Fibroblast of skin of scalp (primary cell): ENCODE measurements at regions not wholly inside any gene's neighbourhood (a gene's known extent, or its start where the extent isn't known, plus 50 kb on each side); places are given as distances from the start of the nearest gene placed in this dataset.
"Not testable (repeated sequence)": the region's sequence is repeated elsewhere in the genome, so short reads cannot be mapped to it uniquely, and the experiment has no call there.

Source experiments
- DNase-seq: peaks from one replicate; pipeline ENCODE4 v3.0.0-alpha.2; 2013

DNA sequence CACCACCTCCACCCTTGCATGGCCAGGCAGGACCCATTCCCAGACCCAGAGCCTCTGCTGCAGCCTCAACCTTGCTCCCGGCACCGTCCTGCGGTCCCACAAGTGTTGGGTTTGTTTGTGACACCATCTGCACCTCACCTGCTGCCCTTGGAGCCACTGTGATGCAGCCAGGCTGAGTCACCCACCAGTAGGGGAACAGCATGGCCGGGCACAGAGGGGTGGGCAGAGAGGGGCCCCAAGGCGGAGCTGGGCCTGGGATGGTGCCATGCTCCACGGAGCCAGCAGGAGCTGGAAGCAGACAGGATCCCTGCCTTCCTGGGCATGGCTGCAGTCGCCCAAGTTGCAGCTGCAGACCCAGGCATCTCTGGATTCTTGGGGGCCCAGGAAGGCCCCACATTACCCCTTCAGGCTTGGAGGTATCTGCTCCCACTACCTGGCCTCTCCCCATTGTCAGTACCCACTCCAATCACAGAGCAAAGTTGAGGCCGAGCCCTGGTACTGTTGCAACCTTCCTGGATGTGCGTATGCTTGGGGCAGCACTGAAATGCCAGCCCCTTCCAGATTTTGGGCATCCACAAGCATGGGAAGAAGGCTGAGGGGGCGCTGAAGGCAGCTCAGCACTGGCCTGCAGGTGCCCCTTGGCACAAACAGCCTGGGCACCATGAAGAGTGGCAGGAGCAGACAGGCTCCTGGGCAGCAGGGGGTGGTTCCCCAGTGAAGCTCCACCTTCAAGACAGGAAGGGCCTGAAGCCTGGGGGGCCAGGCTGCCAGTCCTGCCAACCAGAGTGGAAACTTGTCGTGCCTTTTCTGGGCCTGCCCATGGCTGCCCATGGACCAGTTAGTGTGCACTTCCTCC is 172.8 kb downstream of the MATN1 start:
- DNase-seq = no peak

DNA sequence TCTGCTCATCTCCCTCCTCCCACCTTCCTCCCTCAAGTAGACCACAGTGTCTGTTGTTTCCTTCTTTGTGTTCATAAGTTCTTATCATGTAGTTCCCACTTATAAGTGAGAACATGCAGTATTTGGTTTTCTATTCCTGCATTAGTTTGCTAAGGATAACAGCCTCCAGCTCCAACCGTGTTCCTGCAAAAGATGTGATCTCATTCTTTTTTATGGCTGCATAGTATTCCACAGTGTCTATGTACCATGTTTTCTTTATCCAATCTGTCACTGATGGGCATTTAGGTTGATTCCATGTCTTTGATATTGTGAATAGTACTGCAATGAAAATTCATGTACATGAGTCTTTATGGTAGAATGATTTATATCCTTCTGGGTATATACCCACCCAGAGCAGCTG is 173.5 kb downstream of the MATN1 start:
- not testable (repeated sequence) for DNase-seq

DNA sequence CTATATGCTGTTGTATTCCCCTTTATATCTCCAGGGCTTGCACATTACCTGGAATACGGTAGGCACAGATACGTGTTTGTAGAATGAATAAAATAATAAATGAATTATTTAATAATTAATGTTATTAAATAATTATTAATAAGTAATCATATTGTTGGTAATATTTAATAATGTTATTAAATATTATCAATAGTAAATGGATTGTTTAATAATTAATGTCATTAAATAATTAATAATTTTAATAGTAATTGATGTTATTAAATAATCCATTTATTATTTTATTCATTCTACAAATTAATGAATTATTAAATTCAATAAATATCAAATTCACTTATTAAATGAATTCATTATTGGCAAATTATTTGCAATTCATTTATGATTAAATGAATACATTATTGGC is 175.1 kb downstream of the MATN1 start:
- no peak for DNase-seq

DNA sequence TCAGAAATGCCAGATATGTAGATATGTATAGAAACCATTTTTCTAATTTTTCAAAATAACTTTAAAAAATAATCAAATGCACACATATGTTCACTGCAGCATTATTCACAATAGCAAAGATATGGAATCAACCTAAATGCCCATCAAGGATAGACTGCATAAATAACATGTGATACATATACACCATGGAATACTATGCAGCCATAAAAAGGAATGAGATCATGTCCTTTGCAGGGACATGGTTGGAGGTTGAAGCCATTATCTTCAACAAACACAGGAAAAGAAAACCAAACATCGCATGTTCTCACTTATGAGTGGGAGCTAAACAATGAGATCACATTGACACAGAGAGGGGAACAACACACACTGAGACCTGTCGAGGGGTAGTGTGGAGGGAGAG is 176.1 kb downstream of the MATN1 start:
- not testable (repeated sequence) for DNase-seq

DNA sequence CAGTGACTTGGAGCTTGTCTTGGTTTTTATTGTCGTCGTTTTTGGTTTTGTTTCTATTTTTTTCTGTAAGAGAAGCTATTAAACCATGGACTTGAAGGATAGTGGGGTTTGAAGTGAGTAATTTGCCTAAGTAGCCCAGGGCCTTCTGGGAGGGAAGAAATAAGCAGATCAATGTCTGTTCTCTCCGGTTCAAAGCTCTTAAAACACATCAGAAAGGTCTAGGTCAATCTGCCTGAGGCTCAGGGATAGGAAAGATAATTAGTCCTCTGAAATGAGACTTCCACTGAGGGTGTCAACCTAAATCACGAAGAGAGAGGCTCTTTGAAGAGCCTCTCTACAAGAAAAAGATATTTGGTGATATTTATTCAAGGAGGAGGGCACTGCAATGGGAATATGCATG is 178.0 kb downstream of the MATN1 start:
- no peak for DNase-seq

DNA sequence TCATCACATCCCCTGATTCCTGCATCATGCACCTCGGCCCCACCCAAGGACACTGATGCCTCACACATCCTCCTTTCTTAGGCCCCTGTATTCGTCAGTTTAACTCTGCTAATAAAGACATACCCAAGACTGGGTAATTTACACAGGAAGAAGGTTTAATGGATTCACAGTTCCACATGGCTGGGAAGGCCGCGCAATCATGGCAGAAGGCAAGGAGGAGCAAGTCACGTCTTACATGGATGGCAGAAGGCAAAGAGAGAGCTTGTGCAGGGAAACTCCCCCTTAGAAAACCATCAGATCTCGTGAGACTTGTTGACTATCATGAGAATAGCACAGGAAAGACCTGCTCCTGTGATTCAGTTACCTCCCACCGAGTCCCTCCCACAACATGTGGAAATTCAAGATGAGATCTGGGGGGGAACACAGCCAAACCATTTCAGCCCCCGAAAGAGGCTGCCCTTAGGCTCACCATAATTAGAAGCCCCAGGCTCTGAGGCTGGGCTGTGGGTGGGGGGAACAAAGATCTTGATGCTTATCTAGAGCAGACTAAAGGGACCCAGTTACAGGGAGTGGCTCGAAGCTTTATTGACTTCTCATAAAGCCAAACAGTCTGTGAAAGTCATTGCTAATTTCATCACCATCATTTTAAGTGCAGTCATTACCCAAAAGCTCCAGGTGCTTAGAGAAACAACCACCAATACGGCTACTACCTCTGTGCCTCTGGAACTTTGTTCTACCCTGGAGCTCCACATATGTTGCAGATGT is 181.5 kb downstream of the MATN1 start:
- DNase-seq = no peak

DNA sequence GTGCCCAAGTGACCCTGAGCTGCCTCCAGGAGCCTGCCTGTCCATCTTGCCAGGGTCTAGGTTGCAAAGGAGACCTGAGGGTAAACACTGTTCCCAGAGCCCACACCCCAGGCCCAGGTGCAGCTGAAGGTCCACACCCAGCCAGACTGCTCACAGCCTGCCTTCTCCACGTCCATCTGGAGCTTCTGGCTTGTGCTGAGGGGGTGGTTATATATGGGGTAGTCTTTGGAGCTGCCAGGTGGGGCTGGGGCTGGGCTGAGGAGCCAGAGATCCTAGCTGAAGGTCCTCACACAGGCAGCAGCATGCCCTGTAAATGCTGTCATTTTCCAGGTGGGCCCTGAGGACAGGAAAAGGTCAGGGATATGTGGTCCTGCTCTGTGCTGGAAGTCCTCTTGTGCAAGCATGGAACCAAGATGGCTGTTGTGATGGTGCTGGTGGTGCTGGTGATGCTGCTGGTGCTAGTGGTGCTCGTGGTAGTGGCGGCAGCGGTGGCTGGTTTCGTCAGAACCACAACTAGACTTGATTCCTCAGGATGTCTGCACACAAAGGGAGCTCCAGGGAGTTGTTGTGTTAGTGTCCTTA is 182.7 kb downstream of the MATN1 start:
- no peak for DNase-seq

DNA sequence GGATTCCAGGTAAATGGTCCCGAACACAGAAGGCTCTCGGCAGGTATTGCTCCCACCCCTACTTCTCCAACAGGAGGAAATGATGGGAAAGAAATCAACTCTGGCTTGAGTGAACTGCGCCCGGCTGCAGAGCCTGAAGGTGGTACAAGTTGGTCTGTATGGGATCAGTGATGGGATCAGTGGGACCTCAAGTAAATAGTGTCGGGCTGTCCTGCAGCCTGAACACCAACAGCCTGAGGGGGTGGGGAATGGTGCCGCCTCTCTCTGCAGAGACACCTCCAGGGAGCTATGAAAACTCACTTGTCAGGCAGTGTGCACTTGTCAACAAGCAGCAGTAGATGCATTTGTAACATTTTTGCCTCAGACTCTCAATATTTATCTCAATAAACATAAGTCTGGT is 183.5 kb downstream of the MATN1 start:
- no peak for DNase-seq

DNA sequence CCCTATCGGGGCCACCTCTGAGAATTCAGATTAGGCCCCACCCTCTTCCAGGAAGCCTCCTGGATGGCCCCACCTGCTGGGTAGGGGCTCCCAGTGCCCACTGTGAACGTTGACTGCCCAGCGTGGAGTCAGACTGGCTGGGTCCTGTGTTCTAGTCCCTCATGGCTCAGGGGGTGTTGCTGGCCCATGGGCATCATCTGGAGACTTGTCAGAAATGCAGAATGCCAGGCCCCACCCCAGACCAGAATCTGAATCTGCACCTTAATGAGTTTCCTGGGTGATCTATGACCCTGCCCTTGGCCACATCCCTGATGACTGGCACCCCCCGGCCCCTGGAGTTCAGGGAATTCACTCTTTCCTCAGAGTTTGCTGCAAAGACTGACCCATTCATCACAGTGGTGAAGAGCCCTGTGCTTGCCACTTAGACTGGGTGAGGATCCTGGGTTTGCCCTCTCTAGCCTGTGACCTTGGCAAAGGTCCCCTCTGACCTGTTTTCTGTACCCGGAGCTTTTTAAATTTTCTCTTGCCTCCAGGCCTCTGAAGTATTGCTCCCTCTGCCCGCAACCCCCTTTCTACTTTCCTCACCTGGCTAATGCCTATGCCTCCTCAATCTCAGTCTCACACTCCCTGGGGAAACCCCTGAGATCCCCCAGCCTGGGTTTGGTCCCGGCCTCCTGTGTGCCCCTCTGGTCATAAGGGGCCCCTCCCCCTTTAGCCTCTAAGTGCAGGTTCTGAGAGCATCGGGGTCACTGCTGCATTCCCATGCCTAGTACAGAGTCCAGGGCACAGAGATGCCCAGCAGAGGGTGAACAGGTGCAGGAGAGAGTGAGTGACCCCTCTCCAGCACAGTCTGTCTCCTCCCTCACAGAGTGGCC is 184.2 kb downstream of the MATN1 start:
- no peak for DNase-seq

DNA sequence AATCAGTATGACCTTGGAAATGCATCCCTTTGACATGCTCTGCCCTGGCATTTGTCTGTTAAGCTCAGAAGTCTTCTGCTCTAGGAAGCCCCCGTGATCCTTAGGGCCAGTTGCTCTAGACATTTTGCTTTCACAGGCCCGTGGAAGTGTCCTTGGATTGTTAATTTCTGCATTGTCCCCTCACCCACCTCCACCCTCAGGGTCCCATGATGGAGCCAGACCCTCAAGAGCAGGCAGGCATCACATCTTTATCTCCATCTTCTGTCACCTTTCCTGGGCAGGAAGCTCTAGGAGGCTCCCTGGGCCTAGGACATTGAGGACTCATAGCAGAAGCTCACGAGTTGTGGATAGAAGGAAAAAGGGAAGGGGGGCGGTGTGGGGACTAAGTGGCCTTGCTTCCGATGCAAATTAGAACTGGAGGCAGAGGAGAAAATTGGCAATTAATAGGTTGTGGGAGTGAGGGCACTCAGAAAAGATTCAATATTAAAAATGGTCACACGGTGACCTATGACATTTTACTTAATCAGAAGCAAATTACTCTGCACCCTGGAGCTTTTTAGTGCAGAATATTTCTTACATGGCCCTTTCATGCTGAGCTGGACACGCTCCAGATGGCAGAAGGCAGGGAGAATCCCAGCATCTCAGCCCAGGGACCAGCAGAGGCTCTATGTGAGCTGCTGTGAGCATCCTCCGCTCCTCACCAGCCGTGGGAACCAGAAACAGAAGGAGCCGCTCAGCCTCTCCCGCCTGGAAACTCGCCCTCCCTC is 185.0 kb downstream of the MATN1 start:
- no peak for DNase-seq

DNA sequence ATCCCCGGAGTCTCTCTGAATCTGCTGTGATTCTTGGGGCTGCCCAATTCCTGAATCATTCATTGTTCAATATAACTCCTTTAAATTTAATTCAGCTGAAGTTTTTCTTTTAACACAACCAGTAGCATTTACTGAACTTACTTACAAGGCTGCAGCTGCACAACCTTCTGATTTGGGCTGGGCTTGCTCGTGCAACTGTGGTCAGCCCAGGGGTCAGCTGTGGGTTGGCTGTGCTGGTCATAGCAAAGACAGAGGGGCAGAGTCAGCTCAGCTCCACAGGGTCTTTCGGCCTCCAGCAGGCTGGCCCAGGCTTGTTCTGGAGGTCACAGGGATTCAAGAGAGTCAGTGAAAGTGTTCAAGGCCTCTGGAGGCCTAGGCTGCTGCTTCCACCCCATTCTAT is 186.1 kb downstream of the MATN1 start:
- DNase-seq = no peak

DNA sequence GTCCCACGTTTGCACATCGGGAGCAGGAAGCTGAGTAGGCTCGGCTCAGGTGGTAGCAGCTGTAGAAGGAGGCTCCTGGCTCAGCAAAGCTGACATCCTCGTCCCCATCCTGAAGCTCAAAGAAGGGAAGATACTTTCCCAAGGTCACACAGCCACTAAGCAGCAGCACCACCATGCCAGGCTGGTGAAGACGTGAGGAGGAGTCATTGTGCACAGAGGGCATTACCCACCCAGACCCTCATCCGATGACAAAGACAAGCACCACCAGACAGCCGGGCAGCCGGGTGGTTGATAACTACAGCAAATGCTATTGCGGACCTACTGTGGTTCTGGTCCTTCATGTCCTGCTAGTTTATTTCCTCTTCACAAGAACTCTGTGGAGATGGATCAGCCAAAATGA is 186.9 kb downstream of the MATN1 start:
- no peak for DNase-seq

DNA sequence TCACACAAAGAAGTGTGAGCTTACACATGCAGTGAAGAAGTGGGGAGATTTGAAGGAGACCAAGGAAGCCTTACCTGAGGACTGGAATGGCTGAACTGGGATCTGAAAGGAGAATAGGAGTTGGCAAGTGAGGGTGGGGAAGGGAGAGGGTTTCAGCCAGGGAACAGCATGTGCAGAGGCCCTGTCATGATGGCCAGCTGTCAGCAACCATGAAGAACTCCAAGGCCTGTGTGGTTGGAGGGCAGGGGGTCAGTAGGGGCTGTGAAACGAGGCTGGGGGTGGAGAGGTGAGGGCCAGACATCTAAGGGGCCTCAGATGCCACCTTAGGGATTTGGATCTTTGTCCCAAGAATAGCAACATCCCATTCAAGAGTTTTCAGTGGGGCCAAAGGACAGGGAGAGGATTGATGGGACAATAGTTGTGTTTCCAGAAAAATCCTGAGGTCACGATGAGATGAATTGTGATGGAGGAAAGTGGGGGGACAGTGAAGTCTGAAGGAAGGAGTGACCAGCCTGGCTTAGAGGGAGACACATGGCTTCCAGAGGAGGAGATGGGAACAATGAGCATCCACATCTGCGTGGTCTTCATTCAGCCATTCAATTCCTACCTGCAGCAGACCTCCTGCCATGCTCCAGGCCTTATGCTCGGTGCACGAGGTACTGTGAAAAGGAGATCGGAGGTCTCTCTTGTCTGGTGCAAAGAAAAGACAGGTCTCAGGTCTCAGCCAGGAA is 187.6 kb downstream of the MATN1 start:
- DNase-seq = no peak

DNA sequence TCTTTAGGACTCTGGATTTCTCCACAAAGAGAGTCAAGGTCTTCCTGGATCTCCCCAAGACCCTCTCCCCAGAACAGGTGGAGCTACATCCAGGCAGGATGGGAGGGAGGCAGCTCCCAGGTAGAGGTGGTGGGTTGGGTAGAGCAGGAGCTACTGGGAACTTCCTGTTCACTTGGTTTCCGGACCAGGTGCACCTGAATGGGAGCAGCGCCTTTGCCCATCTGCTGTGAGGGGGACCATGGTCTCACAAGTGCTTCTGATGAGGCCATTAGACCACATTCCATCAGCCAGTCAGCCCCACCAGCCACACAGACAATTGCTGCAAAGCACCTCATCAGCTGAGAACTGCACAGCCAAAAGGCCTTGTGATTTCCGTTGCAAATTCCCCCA is 188.8 kb downstream of the MATN1 start:
- no peak for DNase-seq

DNA sequence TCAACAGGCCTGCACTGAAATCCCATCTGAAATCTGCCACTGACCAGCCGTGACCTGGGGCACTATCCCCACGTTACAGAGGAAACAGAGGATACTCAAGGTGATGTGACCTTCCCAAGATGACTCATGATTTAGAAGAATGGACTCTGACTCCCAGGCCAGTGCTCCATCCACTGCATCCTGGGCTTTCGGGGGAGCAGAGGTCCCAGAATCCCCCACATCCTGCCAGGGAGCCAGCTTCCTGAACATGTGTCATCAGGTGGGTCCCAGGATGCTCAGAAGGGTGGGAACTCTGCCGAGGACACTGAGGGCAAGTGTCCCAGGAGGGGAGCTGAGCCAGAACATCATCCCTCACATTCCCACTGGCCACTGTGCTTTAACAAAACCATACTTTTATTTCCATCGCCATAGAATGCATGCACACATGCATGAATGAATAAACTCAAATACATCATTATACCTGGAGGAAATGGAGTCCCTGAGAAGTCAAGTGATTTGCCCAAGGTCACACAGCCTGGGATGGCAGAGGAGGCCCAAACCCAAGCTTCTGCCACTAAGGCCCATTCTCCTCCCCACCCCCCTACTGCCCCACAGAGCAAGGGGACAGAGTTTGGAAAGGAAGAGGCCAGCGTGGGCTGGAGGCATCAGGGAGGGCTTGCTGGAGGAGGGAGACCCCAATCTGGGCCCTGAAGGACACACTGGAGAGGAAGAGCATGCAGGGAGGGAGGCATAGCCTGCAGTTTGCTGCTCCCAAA is 189.4 kb downstream of the MATN1 start:
- no peak for DNase-seq

DNA sequence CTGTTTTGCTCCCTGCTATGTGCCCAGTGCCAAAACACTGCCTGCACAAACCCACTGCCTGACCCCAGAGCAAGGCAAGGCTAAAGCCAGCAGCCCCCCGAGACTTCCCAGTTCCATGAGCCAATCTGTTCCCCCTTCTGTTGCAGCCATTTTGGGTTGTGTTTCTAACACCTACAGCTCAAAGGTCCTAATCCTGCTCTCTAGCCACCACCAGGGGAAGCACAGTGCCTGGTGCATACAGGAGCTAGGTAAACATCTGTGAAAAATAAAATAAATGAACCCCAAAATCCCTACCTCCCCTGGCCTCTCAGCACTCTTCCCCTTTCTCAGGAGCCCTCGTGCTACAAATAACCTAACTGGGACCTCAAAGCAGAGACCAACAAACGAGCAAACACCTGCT is 190.2 kb downstream of the MATN1 start:
- no peak for DNase-seq

DNA sequence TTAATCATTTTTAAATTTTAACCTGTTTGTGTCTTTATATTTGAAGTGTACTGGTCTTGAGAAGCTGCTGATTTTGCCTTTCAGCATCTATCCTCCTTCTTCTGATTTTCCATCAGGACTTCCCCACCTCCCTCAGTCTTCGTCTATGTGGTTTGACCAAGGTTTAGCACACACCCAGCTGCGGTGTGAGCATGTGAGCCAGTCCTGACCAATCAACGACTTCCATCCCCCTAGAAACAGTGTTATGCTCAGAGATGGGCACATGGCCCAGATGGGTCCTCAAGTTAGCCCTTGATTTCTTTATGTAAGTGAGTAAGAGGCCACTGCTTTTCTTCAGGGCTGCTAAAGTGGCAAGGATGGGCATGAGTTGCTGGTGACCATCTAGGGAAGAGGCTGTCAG is 190.8 kb downstream of the MATN1 start:
- DNase-seq = no peak

DNA sequence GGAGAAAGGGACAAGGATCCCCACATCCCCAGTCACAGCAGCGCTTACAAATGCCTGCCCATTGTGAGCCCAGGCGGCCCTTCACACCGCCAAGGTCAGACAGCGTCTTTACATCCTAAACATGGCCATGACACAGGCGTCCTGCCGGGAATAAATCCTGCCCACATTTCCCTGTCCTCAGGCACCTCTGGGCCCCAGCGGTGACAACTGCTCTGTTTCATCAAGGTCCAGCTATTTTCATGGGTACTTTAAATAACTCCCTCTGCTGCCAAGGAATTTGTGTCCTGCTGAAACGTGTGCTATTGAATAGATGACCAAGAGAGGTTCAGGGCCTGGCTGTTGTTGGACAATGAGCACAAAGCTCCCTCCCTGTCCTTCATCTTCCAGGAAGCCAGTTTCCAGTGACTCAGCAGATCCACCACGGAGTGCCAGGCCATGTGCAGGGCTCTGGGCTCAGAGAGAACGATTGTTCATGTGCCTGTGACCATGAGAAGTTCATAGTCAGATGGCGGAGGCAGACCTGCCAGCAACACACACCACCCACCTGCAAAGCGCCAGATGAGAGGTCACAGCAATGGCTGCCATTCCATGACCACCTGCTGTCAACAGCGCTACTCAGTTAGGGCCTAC is 195.8 kb downstream of the MATN1 start:
- DNase-seq = no peak

DNA sequence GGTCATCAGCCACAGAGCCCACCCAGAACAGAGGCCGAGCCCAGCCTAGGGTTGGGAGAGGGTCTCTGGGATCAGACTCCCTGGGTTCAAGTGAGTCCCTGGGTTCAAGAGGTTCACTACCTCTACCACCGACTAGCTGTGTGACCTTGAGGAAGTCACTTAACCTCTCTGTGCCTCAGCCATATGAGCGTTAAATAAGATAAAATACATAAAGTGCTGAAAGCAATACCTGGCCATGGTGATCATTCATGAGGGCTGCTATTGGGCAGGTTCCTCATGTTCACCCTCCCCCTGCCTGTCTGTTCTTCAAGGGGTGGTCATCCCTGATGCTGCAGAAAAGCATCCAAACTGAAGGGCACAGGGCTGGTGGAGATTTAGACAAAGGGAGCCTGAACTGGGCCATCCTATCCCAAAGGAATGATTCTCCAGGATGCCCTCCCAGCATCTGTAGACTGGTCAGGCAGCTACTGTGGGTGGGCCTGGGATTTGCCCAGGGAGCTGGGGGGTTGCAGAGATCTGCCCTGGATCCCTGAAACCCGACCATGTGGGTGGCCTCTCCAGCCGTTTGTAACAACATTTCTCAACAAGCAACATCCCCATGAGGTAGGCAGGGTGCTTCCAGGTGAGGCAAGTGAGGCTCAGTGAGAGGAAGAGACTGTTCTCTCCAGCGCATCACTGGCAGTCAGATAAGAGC is 196.6 kb downstream of the MATN1 start:
- no peak for DNase-seq
